B cell (primary cell): ENCODE measurements at regions not wholly inside any gene's neighbourhood (a gene's known extent, or its start where the extent isn't known, plus 50 kb on each side); places are given as distances from the start of the nearest gene placed in this dataset.
"Not testable (repeated sequence)": the region's sequence is repeated elsewhere in the genome, so short reads cannot be mapped to it uniquely, and the experiment has no call there.

Experiments
- ATAC-seq: fragments of 200-7000 bp; cut with Tn5 transposase; one replicate; pipeline ENCODE4 v1.10.0; 2021; ENCODE audit warnings: low read depth, mild to moderate bottlenecking, moderate number of reproducible peaks, moderate library complexity
- CTCF ChIA-PET: fragments of 350-600 bp; sonication (Branson Sonifier 250); formaldehyde crosslinking; loops from one replicate; lab custom pipeline; 2021; ENCODE audit warnings: antibody characterized with exemption, inconsistent platforms; lab: Charles Lee
- POLR2A ChIA-PET: fragments of 350-600 bp; sonication (Branson Sonifier 250); formaldehyde crosslinking; loops from one replicate; lab custom pipeline; 2021; ENCODE audit warnings: antibody characterized with exemption; lab: Charles Lee
- DNase-seq: peaks from one replicate; pipeline ENCODE4 v3.0.0; 2013
- H2AFZ ChIP-seq: 2 replicates; pipeline ENCODE4 v1.6.1; 2012; ENCODE audit warnings: mild to moderate bottlenecking, low read depth, low read length; ENCODE audit not compliant: insufficient read depth, poor library complexity, severe bottlenecking
- H3K27ac ChIP-seq, 2 donors: 1 replicate in 1 of 2; 2 replicates in 1 of 2; pipeline ENCODE4 v1.5.1; 2012 to 2013; ENCODE audit warnings: low read length in 2 of 2, mild to moderate bottlenecking in 2 of 2, moderate library complexity in 1 of 2
- H3K27me3 ChIP-seq, 4 experiments: fragments of 200-600 bp in 1 of 4; sonication (generic) in 1 of 4; replicated peaks in 1 of 4; 1 replicate in 2 of 4; 2 replicates in 2 of 4; pipeline versions ENCODE4 v1.6.1 to v1.7.0; 2013 to 2016; ENCODE audit warnings: low read length in 3 of 4, mild to moderate bottlenecking in 2 of 4, mixed read lengths in 1 of 4, moderate library complexity in 1 of 4; ENCODE audit not compliant: insufficient read depth in 4 of 4, control insufficient read depth in 3 of 4; ENCODE audit errors: control extremely low read depth in 1 of 4
- H3K36me3 ChIP-seq, 2 experiments: replicated peaks in 1 of 2; 1 replicate in 1 of 2; 2 replicates in 1 of 2; pipeline versions ENCODE4 v1.6.1 to v1.7.1; 2013; ENCODE audit warnings: low read length in 1 of 2; ENCODE audit not compliant: insufficient read depth in 2 of 2, control insufficient read depth in 1 of 2; ENCODE audit errors: control extremely low read depth in 1 of 2, extremely low read depth in 1 of 2
- H3K4me1 ChIP-seq, 2 donors: fragments of 200-600 bp in 1 of 2; sonication (generic) in 1 of 2; 1 replicate in 1 of 2; 2 replicates in 1 of 2; pipeline versions ENCODE4 v1.5.1 to v1.6.1; 2013 to 2017; ENCODE audit warnings: low read length in 2 of 2; ENCODE audit not compliant: control insufficient read depth in 2 of 2, insufficient read depth in 2 of 2
- H3K4me2 ChIP-seq: replicated peaks from 2 replicates; pipeline ENCODE3; 2012; ENCODE audit warnings: mild to moderate bottlenecking, low read depth, low read length; ENCODE audit not compliant: poor library complexity, severe bottlenecking
- H3K4me3 ChIP-seq, 5 experiments: fragments of 200-600 bp in 1 of 5; sonication (generic) in 1 of 5; 1 replicate in 3 of 5; 2 replicates in 2 of 5; pipeline versions ENCODE4 v1.5.1 to v1.7.0; 2011 to 2016; ENCODE audit warnings: low read length in 4 of 5, mild to moderate bottlenecking in 4 of 5, low read depth in 2 of 5, control low read depth in 1 of 5, moderate library complexity in 1 of 5; ENCODE audit not compliant: insufficient read depth in 1 of 5; ENCODE audit errors: control extremely low read depth in 1 of 5, extremely low read depth in 1 of 5
- H3K79me2 ChIP-seq: fragments of 200-600 bp; sonication (generic); one replicate; pipeline ENCODE4 v1.6.0; 2016; ENCODE audit warnings: low read length; ENCODE audit not compliant: control insufficient read depth, insufficient read depth
- H3K9ac ChIP-seq: fragments of 200-600 bp; sonication (generic); 2 replicates; pipeline ENCODE4 v1.6.1; 2017; ENCODE audit warnings: mild to moderate bottlenecking, low read length, moderate library complexity
- H3K9me3 ChIP-seq, 3 donors: one replicate each; pipeline versions ENCODE4 v1.6.1 to v1.7.1; 2013; ENCODE audit warnings: low read length in 2 of 3; ENCODE audit not compliant: control insufficient read depth in 2 of 3, insufficient read depth in 1 of 3; ENCODE audit errors: control extremely low read depth in 1 of 3
- H4K20me1 ChIP-seq: 2 replicates; pipeline ENCODE4 v1.6.0; 2012; ENCODE audit warnings: mild to moderate bottlenecking, low read length; ENCODE audit not compliant: insufficient read depth, control insufficient read depth, poor library complexity, severe bottlenecking
- H3K27ac Mint-ChIP-seq: one replicate; pipeline ENCODE4 v1.8.0; 2021; ENCODE audit warnings: mixed read lengths
- H3K27me3 Mint-ChIP-seq: one replicate; pipeline ENCODE4 v1.8.0; 2021; ENCODE audit warnings: mixed read lengths
- H3K4me1 Mint-ChIP-seq: one replicate; pipeline ENCODE4 v1.8.0; 2021; ENCODE audit warnings: mixed read lengths
- H3K4me3 Mint-ChIP-seq: one replicate; pipeline ENCODE4 v1.8.0; 2021; ENCODE audit warnings: mixed read lengths
- H3K9me3 Mint-ChIP-seq: one replicate; pipeline ENCODE4 v1.8.0; 2022; ENCODE audit warnings: mixed read lengths; ENCODE audit not compliant: insufficient read depth
- CTCF ChIP-seq: fragments of 200-600 bp; IDR thresholded peaks from one replicate; pipeline ENCODE4 v1.8.0; 2022; ENCODE audit warnings: antibody characterized with exemption, mild to moderate bottlenecking
- EZH2 ChIP-seq: IDR thresholded peaks from 2 replicates; pipeline ENCODE4 v1.6.1; 2012; ENCODE audit warnings: borderline replicate concordance, low read depth, mild to moderate bottlenecking, moderate library complexity, low read length; ENCODE audit not compliant: insufficient read depth, poor library complexity, severe bottlenecking
- whole genome bisulfite sequencing: methylation state at CpG from one replicate; pipeline ENCODE4 v1.1.5; 2013; ENCODE audit warnings: missing lambda C conversion rate; ENCODE audit not compliant: insufficient coverage; 5-methylcytosine and 5-hydroxymethylcytosine counted together
- intact Hi-C: fragments of 100-400 bp; cut with micrococcal nuclease; formaldehyde crosslinking; loops from one replicate; pipeline ENCODE4 v1.10.0; 2022

GRCh38 chr11:38115381-38115780 is 1517.3 kb upstream of the RAG2 start:
- POLR2A ChIA-PET, H3K4me2 ChIP-seq, H3K27me3 Mint-ChIP-seq, H3K27ac Mint-ChIP-seq, H3K27me3 ChIP-seq, H2AFZ ChIP-seq, CTCF ChIA-PET, ATAC-seq, H3K4me1 Mint-ChIP-seq, H3K9ac ChIP-seq, H3K36me3 ChIP-seq, H3K27ac ChIP-seq, DNase-seq, H3K4me1 ChIP-seq, H3K9me3 Mint-ChIP-seq, H3K4me3 Mint-ChIP-seq, H3K79me2 ChIP-seq, intact Hi-C loops, H3K4me3 ChIP-seq, H4K20me1 ChIP-seq, H3K9me3 ChIP-seq: not testable (repeated sequence)
- WGBS = 100% methylated on average over 1 of the region's 3 CpGs

- Histone ChIP-seq H3K4me2 (no peak overlapping the region), H3K4me1 (no peaks in the 10 kb centered on the region), H3K36me3 (no peaks in the 10 kb centered on the region), H3K79me2 (no peaks in the 10 kb centered on the region), H3K27ac (no peak overlapping the region), H3K27me3 (no peaks in the 10 kb centered on the region), H3K4me3 (no peak overlapping the region), H3K9me3 (peaks cover 0 to 7% (median 1%) of the 10 kb centered on the region in 3 donors), H2AFZ (no peak overlapping the region), H3K9ac (no peak overlapping the region), H4K20me1 (no peaks in the 10 kb centered on the region)
- Mint-ChIP-seq H3K27me3 (no peaks in the 10 kb centered on the region), H3K9me3 (peaks cover 3% of the 10 kb centered on the region), H3K4me1 (no peaks in the 10 kb centered on the region), H3K27ac (no peak overlapping the region), H3K4me3 (no peak overlapping the region)
- TF ChIP-seq CTCF = no peak
- no peak for TF ChIP-seq EZH2
- intact Hi-C loops = no loop called here
- CTCF ChIA-PET = no interaction called here
- no peak for ATAC-seq
- DNase-seq = no peak
- POLR2A ChIA-PET = no interaction called here
- no CpG with 5 or more reads among the region's 4 CpGs for WGBS
Observed at GRCh38 chr11:38100836-38101462, 1502.9 kb upstream of the RAG2 start.
